H9 (cell line): ENCODE measurements at regions not wholly inside any gene's neighbourhood (a gene's known extent, or its start where the extent isn't known, plus 50 kb on each side); places are given as distances from the start of the nearest gene placed in this dataset.

ENCODE experiments used
- DNase-seq: peaks from one replicate; pipeline ENCODE4 v3.0.0-alpha.2; 2017
- H2AFZ ChIP-seq: one replicate; pipeline ENCODE4 v1.6.1; 2013; ENCODE audit warnings: mild to moderate bottlenecking, low read length, control low read depth, moderate library complexity
- H2AK5ac ChIP-seq: 2 replicates; pipeline ENCODE4 v1.6.1; 2013; ENCODE audit warnings: low read length, control low read depth, mixed read lengths; ENCODE audit not compliant: insufficient read length
- H2BK120ac ChIP-seq: one replicate; pipeline ENCODE4 v1.6.1; 2013; ENCODE audit warnings: low read depth, mild to moderate bottlenecking, low read length, control low read depth, inconsistent platforms; ENCODE audit not compliant: poor library complexity, severe bottlenecking
- H2BK12ac ChIP-seq: 2 replicates; pipeline ENCODE4 v1.6.1; 2013; ENCODE audit warnings: low read length, control low read depth, mixed read lengths, low read depth; ENCODE audit not compliant: insufficient read length
- H2BK15ac ChIP-seq: 2 replicates; pipeline ENCODE4 v1.6.1; 2013; ENCODE audit warnings: low read depth, low read length, control low read depth
- H2BK20ac ChIP-seq: one replicate; pipeline ENCODE4 v1.6.1; 2013; ENCODE audit warnings: low read depth, mild to moderate bottlenecking, low read length, control low read depth, inconsistent platforms; ENCODE audit not compliant: poor library complexity, severe bottlenecking
- H2BK5ac ChIP-seq: 2 replicates; pipeline ENCODE4 v1.6.1; 2013; ENCODE audit warnings: low read length, control low read depth, mixed read lengths; ENCODE audit not compliant: insufficient read length
- H3K14ac ChIP-seq: 2 replicates; pipeline ENCODE4 v1.6.1; 2013; ENCODE audit warnings: low read length, control low read depth; ENCODE audit not compliant: insufficient read depth
- H3K18ac ChIP-seq: 2 replicates; pipeline ENCODE4 v1.6.1; 2013; ENCODE audit warnings: low read depth, mild to moderate bottlenecking, mixed read lengths, low read length, control low read depth; ENCODE audit not compliant: insufficient read length
- H3K23ac ChIP-seq: 2 replicates; pipeline ENCODE4 v1.6.1; 2013; ENCODE audit warnings: low read length, control low read depth, mixed read lengths, low read depth; ENCODE audit not compliant: insufficient read length
- H3K23me2 ChIP-seq: 2 replicates; pipeline ENCODE4 v1.6.1; 2013; ENCODE audit warnings: low read depth, mild to moderate bottlenecking, mixed read lengths, low read length, control low read depth; ENCODE audit not compliant: insufficient read length, poor library complexity, severe bottlenecking
- H3K27ac ChIP-seq: 2 replicates; pipeline ENCODE4 v1.5.1; 2013; ENCODE audit warnings: low read length, control low read depth, mixed read lengths, low read depth; ENCODE audit not compliant: insufficient read length
- H3K27me3 ChIP-seq: 2 replicates; pipeline ENCODE4 v1.6.1; 2013; ENCODE audit warnings: low read length, control low read depth, inconsistent platforms; ENCODE audit not compliant: insufficient read depth
- H3K4ac ChIP-seq: 2 replicates; pipeline ENCODE4 v1.6.1; 2013; ENCODE audit warnings: low read depth, mild to moderate bottlenecking, control low read depth, inconsistent platforms, low read length, moderate library complexity
- H3K4me1 ChIP-seq: 2 replicates; pipeline ENCODE4 v1.6.1; 2013; ENCODE audit warnings: low read length, control low read depth, inconsistent platforms; ENCODE audit not compliant: insufficient read depth
- H3K4me2 ChIP-seq: 2 replicates; pipeline ENCODE4 v1.6.1; 2013; ENCODE audit warnings: low read length, control low read depth, mixed read lengths; ENCODE audit not compliant: insufficient read length, insufficient read depth
- H3K56ac ChIP-seq: 2 replicates; pipeline ENCODE4 v1.6.1; 2013; ENCODE audit warnings: low read depth, mild to moderate bottlenecking, mixed read lengths, low read length, control low read depth; ENCODE audit not compliant: insufficient read length
- H3K79me1 ChIP-seq: 2 replicates; pipeline ENCODE4 v1.6.1; 2013; ENCODE audit warnings: low read depth, mild to moderate bottlenecking, moderate library complexity, low read length, control low read depth, inconsistent platforms; ENCODE audit not compliant: insufficient read depth, poor library complexity, severe bottlenecking
- H3K79me2 ChIP-seq: 2 replicates; pipeline ENCODE4 v1.6.1; 2013; ENCODE audit warnings: low read length, control low read depth, inconsistent platforms; ENCODE audit not compliant: insufficient read depth
- H3K9ac ChIP-seq: 2 replicates; pipeline ENCODE4 v1.6.1; 2013; ENCODE audit warnings: low read length, control low read depth, mixed read lengths; ENCODE audit not compliant: insufficient read length; ENCODE audit errors: extremely low read depth
- H3K9me3 ChIP-seq: one replicate; pipeline ENCODE4 v1.6.1; 2013; ENCODE audit warnings: low read depth, low read length, inconsistent platforms; ENCODE audit not compliant: control insufficient read depth
- H3T11ph ChIP-seq: one replicate; pipeline ENCODE4 v1.6.1; 2013; ENCODE audit warnings: mild to moderate bottlenecking, low read length, control low read depth, inconsistent platforms
- H4K20me1 ChIP-seq: one replicate; pipeline ENCODE4 v1.6.1; 2013; ENCODE audit not compliant: control insufficient read depth, insufficient read length, insufficient read depth
- H4K5ac ChIP-seq: 2 replicates; pipeline ENCODE4 v1.6.1; 2013; ENCODE audit warnings: low read depth, mild to moderate bottlenecking, mixed read lengths, low read length, control low read depth; ENCODE audit not compliant: insufficient read length
- H4K8ac ChIP-seq: replicated peaks from 2 replicates; pipeline ENCODE4 v1.6.1; 2013; ENCODE audit warnings: low read length, control low read depth, mixed read lengths, low read depth; ENCODE audit not compliant: insufficient read length
- H4K91ac ChIP-seq: 2 replicates; pipeline ENCODE4 v1.6.1; 2013; ENCODE audit warnings: low read depth, mild to moderate bottlenecking, moderate library complexity, mixed read lengths, low read length, control low read depth; ENCODE audit not compliant: insufficient read length
- H3K27ac Mint-ChIP-seq, 3 experiments: 2 replicates in 2 of 3; 3 replicates in 1 of 3; pipeline ENCODE4 v1.8.0; 2020 to 2021; ENCODE audit warnings: mixed read lengths in 3 of 3, mild to moderate bottlenecking in 1 of 3, moderate library complexity in 1 of 3
- H3K27me3 Mint-ChIP-seq: 2 replicates; pipeline ENCODE4 v1.8.0; 2021; ENCODE audit warnings: low read depth, mild to moderate bottlenecking, moderate library complexity, mixed read lengths
- H3K36me3 Mint-ChIP-seq, 3 experiments: 2 replicates in 2 of 3; 3 replicates in 1 of 3; pipeline ENCODE4 v1.8.0; 2020 to 2021; ENCODE audit warnings: low read depth in 3 of 3, mixed read lengths in 3 of 3; ENCODE audit not compliant: insufficient read depth in 1 of 3
- H3K4me1 Mint-ChIP-seq, 2 experiments: 2 replicates each; pipeline ENCODE4 v1.8.0; 2020; ENCODE audit warnings: mixed read lengths in 2 of 2
- H3K4me3 Mint-ChIP-seq, 2 experiments: 2 replicates in 1 of 2; 3 replicates in 1 of 2; pipeline ENCODE4 v1.8.0; 2020 to 2021; ENCODE audit warnings: mild to moderate bottlenecking in 2 of 2, mixed read lengths in 2 of 2, moderate library complexity in 1 of 2
- H3K9me3 Mint-ChIP-seq, 2 experiments: 2 replicates in 1 of 2; 3 replicates in 1 of 2; pipeline ENCODE4 v1.8.0; 2020; ENCODE audit warnings: mild to moderate bottlenecking in 2 of 2, mixed read lengths in 2 of 2, moderate library complexity in 1 of 2
- WGBS: extraction: QIAGEN DNeasy Blood & Tissue Kit; methylation state at CpG from one replicate; pipeline ENCODE4 v1.1.7; 2013; ENCODE audit warnings: missing lambda C conversion rate, low lambda C conversion rate, mixed read lengths; ENCODE audit not compliant: insufficient read length; ENCODE audit errors: extremely low coverage; 5-methylcytosine and 5-hydroxymethylcytosine counted together
- TF ChIP-seq, protein P1 (sequence below): fragments of 200-600 bp; sonication (generic); conservative IDR thresholded peaks from 3 replicates; pipeline ENCODE4 v1.8.0; 2021; ENCODE audit warnings: antibody characterized with exemption, mild to moderate bottlenecking

DNA sequence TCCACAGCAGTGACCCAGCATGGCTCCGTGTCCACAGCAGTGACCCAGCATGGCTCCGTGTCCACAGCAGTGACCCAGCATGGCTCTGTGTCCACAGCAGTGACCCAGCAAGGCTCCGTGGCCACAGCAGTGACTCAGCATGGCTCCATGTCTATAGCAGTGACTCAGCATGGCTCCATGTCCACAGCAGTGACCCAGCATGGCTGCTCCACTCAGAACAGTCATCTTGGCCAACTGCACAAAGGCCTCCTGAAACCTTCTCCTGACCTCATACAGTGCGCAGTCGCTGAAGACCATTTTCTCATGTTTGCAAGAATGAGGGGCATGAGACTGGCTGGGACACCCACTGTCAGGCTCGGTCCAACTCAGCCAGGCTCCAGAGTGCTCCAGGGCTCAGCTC, 333.4 kb upstream of the RAB6C start:
- Histone ChIP-seq H4K8ac (no peak overlapping the region), H3K56ac (no peak overlapping the region), H3K79me1 (no peaks in the 10 kb centered on the region), H2BK12ac (no peak overlapping the region), H3K79me2 (no peaks in the 10 kb centered on the region), H3K4me1 (no peaks in the 10 kb centered on the region; the same call in 1 of the 2 replicates), H4K5ac (no peak overlapping the region), H2AK5ac (no peak overlapping the region), H2BK20ac (no peak overlapping the region), H3K27me3 (no peaks in the 10 kb centered on the region), H4K91ac (no peak overlapping the region), H3K23me2 (no peaks in the 10 kb centered on the region), H3K4me2 (no peak overlapping the region), H2BK5ac (no peak overlapping the region), H2BK120ac (no peak overlapping the region), H2AFZ (no peak overlapping the region), H3K14ac (no peak overlapping the region), H2BK15ac (no peak overlapping the region), H3K9me3 (no peaks in the 10 kb centered on the region), H3T11ph (no peak overlapping the region), H3K9ac (no peak overlapping the region), H3K27ac (no peak overlapping the region), H3K18ac (no peak overlapping the region), H4K20me1 (no peaks in the 10 kb centered on the region), H3K23ac (no peak overlapping the region), H3K4ac (no peak overlapping the region)
- Mint-ChIP-seq H3K9me3 (no peaks in the 10 kb centered on the region), H3K4me1 (peaks cover 2 to 3% of the 10 kb centered on the region in 2 experiments; a peak in 2 of 4 replicates), H3K27ac (no peak overlapping the region), H3K36me3 (no peaks in the 10 kb centered on the region; a peak in 2 of 7 replicates), H3K4me3 (no peak overlapping the region), H3K27me3 (no peaks in the 10 kb centered on the region; the same call in 1 of the 2 replicates)
- WGBS, result no CpG with 5 or more reads among the region's 6 CpGs
- TF ChIP-seq, protein P1, sequence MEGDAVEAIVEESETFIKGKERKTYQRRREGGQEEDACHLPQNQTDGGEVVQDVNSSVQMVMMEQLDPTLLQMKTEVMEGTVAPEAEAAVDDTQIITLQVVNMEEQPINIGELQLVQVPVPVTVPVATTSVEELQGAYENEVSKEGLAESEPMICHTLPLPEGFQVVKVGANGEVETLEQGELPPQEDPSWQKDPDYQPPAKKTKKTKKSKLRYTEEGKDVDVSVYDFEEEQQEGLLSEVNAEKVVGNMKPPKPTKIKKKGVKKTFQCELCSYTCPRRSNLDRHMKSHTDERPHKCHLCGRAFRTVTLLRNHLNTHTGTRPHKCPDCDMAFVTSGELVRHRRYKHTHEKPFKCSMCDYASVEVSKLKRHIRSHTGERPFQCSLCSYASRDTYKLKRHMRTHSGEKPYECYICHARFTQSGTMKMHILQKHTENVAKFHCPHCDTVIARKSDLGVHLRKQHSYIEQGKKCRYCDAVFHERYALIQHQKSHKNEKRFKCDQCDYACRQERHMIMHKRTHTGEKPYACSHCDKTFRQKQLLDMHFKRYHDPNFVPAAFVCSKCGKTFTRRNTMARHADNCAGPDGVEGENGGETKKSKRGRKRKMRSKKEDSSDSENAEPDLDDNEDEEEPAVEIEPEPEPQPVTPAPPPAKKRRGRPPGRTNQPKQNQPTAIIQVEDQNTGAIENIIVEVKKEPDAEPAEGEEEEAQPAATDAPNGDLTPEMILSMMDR, result no peak
- DNase-seq, result no peak
